Fibroblast of villous mesenchyme (primary cell): ENCODE measurements at regions not wholly inside any gene's neighbourhood (a gene's known extent, or its start where the extent isn't known, plus 50 kb on each side); places are given as distances from the start of the nearest gene placed in this dataset.

Source experiments
- DNase-seq: peaks from one replicate; pipeline ENCODE4 v3.0.0-alpha.2; 2010; ENCODE audit warnings: low read depth
- H3K4me3 ChIP-seq: 2 replicates; pipeline ENCODE4 v1.5.1; 2011; ENCODE audit warnings: low read depth, mild to moderate bottlenecking, low read length
- TF ChIP-seq, protein P1 (sequence below): IDR thresholded peaks from 2 replicates; pipeline ENCODE4 v1.5.1; 2012; ENCODE audit warnings: low read depth, mild to moderate bottlenecking, low read length; ENCODE audit not compliant: insufficient read depth

DNA sequence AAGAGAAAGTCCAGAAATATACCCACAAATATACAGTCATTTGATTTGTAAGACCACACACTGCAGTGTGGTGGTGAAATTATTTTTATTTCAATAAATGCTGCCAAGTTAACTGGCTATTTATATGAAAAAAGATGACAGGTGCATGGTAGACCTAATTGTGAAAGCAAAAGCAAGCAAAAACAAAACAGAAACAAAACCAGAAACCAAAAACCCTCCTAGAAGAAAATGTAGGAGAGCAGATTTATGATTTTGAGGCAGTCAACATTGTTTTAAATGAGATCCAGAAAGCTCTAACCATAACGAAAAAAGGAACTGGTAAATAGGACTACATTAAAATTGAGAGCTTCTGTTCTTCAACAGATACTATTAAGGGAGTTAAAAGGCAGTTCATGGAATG, 303.6 kb downstream of the PRDM2 start:
- H3K4me3 ChIP-seq: no peak overlapping the region
- DNase-seq: no peak
- TF ChIP-seq, protein P1, sequence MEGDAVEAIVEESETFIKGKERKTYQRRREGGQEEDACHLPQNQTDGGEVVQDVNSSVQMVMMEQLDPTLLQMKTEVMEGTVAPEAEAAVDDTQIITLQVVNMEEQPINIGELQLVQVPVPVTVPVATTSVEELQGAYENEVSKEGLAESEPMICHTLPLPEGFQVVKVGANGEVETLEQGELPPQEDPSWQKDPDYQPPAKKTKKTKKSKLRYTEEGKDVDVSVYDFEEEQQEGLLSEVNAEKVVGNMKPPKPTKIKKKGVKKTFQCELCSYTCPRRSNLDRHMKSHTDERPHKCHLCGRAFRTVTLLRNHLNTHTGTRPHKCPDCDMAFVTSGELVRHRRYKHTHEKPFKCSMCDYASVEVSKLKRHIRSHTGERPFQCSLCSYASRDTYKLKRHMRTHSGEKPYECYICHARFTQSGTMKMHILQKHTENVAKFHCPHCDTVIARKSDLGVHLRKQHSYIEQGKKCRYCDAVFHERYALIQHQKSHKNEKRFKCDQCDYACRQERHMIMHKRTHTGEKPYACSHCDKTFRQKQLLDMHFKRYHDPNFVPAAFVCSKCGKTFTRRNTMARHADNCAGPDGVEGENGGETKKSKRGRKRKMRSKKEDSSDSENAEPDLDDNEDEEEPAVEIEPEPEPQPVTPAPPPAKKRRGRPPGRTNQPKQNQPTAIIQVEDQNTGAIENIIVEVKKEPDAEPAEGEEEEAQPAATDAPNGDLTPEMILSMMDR: no peak

DNA sequence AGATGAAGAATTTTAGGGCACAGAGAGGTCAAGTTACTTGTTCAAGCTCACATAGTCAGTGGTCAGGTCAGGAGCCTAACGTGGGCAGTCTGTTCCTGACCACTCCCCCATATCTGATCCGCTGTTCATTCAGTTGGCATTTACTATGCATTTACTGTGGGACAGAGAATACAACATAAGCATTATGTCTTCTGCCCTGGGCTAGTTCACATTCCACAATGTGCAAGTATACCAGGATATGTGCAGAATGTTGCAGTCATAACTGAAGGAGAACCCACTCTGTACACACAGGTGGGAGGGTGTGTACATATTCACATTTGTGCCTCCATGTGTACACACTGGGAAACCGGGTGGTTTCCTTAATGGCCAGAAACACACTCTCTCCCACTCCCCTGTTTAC, 309.6 kb downstream of the PRDM2 start:
- TF ChIP-seq, protein P1: no peak
- H3K4me3 ChIP-seq: no peak overlapping the region
- no peak for DNase-seq

DNA sequence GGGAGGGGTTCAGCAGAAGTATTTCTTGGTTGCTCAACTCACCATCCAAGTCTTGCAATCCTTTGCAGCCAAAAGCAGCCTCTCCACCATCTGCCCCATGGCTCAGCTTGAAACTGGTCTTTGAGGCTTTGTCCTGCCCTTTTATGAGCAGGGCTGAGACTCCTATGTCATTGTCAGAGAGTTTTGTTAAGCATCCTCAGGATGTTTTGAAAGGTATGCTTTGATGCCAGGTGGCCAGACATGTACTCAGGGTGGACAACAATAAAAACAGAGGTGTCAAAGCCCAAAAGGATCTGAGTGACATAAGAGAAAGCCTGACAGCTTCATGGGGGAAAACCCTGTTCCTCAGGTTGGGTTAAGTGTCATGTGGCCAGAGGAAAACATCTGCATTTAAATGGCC, 310.5 kb downstream of the PRDM2 start:
- TF ChIP-seq, protein P1: no peak

DNA sequence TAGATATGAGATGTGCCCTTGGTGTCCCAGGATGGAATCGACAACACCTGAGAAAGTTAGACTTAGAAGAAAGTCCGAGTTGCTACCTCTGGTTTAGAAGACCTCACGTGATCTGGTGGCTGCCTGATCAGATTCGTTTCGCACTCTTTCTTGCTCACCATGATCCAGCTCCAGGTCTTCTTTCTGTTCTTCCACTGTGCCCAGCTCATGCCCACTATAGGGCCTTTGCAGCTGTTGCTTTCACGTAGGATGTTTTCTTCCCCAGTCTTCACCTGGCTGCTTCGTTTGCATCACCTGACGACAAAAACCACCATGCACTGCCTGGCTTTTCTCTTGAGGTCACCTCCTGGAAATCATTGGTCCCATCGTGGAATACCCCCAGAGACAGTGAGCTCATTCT, 311.1 kb downstream of the PRDM2 start:
- TF ChIP-seq, protein P1: no peak
- no peak overlapping the region for H3K4me3 ChIP-seq
- DNase-seq: no peak

More for the DNA sequence above, 310.5 kb downstream of the PRDM2 start:
- no peak for DNase-seq
- no peak overlapping the region for H3K4me3 ChIP-seq

DNA sequence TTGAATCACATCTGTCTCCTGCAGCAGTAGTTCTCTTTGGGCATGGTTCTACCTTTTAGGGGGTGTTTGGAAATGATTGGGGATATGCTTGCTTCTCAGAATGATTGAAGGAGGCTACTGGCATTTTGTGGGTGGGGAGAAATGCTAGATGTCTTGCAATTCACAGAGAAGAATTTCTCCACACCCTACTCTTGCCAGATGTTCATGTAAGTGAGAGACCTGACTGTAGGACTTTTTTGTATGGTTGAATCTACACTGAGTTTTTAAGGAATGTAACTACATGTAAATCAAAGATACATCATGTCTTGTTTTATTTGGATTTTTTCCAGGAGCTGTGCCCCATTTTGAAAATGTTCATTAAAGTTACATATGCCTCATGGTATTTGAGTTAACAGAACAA, 311.9 kb downstream of the PRDM2 start:
- no peak for DNase-seq
- no peak overlapping the region for H3K4me3 ChIP-seq
- TF ChIP-seq, protein P1: no peak

DNA sequence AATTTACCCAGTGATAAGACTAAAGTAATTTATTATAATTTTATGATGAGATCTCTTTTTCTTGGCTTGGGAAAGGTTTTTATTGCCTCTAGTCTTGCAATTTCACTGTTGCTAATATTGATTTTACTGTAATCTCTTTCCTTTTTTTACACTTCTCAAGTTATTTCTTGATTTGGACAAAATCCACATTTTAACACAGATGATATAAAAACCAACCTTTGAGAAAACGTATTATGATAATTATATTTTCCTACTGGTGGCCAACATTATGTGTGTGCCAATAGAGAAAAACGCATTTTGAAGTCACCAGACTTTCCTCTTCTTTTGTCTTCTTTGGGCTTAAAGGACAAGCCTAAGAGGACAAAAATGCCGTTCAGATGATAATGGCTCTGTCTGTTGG, 314.9 kb downstream of the PRDM2 start:
- H3K4me3 ChIP-seq: no peak overlapping the region
- TF ChIP-seq, protein P1: no peak
- DNase-seq: no peak

DNA sequence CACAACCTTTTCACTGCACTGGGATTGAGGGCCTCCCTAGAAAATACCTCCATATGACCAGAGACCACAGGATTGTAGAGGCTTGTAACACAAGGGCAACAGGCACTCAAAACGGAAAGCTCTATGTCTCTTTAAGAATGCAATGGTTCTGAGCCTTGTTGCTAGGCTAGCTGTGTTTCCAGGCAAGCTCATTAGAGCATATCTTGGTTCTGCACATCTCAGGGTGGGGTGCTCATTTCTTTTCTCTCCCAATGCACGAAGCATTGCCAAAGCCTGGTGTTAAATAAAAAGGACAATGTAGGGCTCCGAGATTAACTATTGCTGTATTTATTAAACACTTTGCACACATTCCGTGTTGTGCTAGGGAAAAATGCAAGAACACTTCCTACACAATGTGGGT, 315.9 kb downstream of the PRDM2 start:
- DNase-seq: no peak
- TF ChIP-seq, protein P1: no peak
- H3K4me3 ChIP-seq: no peak overlapping the region
